SU-DHL-6 (cell line): ENCODE measurements at regions not wholly inside any gene's neighbourhood (a gene's known extent, or its start where the extent isn't known, plus 50 kb on each side); places are given as distances from the start of the nearest gene placed in this dataset.

Source experiments
- H2AFZ ChIP-seq: fragments of 200-600 bp; sonication (generic); 2 replicates; pipeline ENCODE4 v1.6.1; 2014; ENCODE audit warnings: low read depth, mild to moderate bottlenecking, moderate library complexity, mixed read lengths, antibody characterized with exemption, low read length; ENCODE audit not compliant: severe bottlenecking
- H3F3A ChIP-seq: fragments of 200-600 bp; shearing (Covaris generic); 2 replicates; pipeline ENCODE4 v1.6.0; 2016; ENCODE audit warnings: antibody characterized with exemption, mild to moderate bottlenecking; ENCODE audit not compliant: insufficient read depth
- H3K27ac ChIP-seq: fragments of 200-600 bp; sonication (generic); 2 replicates; pipeline ENCODE4 v1.5.1; 2016; ENCODE audit warnings: low read depth, mild to moderate bottlenecking, low read length, moderate library complexity, mixed read lengths
- H3K27me3 ChIP-seq: fragments of 200-600 bp; sonication (generic), shearing (Covaris generic); 2 replicates; pipeline ENCODE4 v1.6.0; 2014; ENCODE audit warnings: mild to moderate bottlenecking, low read length
- H3K36me3 ChIP-seq: fragments of 200-600 bp; sonication (generic); 2 replicates; pipeline ENCODE4 v1.6.1; 2014; ENCODE audit warnings: mild to moderate bottlenecking, low read length, mixed read lengths
- H3K4me2 ChIP-seq: fragments of 300-600, 200-600 bp; shearing (Covaris generic), sonication (generic); 2 replicates; pipeline ENCODE4 v1.6.0; 2014; ENCODE audit warnings: low read length, low read depth, mild to moderate bottlenecking; ENCODE audit not compliant: poor library complexity, severe bottlenecking
- H3K4me3 ChIP-seq: fragments of 200-600 bp; sonication (generic); 2 replicates; pipeline ENCODE4 v1.5.1; 2014; ENCODE audit warnings: antibody characterized with exemption, low read length, mild to moderate bottlenecking, mixed read lengths; ENCODE audit not compliant: insufficient read depth, poor library complexity, severe bottlenecking
- H3K79me2 ChIP-seq: fragments of 200-600 bp; sonication (generic); 2 replicates; pipeline ENCODE4 v1.6.1; 2014; ENCODE audit warnings: mild to moderate bottlenecking, low read length, moderate library complexity; ENCODE audit not compliant: insufficient read depth
- H3K9ac ChIP-seq: fragments of 200-600 bp; sonication (generic); 2 replicates; pipeline ENCODE4 v1.7.0; 2014; ENCODE audit warnings: mild to moderate bottlenecking, low read length
- H3K9me2 ChIP-seq: fragments of 200-600 bp; sonication (generic); replicated peaks from 2 replicates; pipeline ENCODE4 v1.6.1; 2014; ENCODE audit warnings: low read length; ENCODE audit not compliant: insufficient read depth
- H3K9me3 ChIP-seq: fragments of 200-600 bp; sonication (generic); 2 replicates; pipeline ENCODE4 v1.6.1; 2014; ENCODE audit warnings: low read length, mixed read lengths; ENCODE audit not compliant: insufficient read depth
- H4K20me1 ChIP-seq: fragments of 200-600 bp; sonication (generic); 2 replicates; pipeline ENCODE4 v1.6.1; 2014; ENCODE audit warnings: low read depth, mild to moderate bottlenecking, antibody characterized with exemption, low read length, moderate library complexity, mixed read lengths
- CTCF ChIP-seq: fragments of 200-600 bp; sonication (generic); IDR thresholded peaks from one replicate; pipeline ENCODE4 v1.5.1; 2017; ENCODE audit warnings: antibody characterized with exemption, mild to moderate bottlenecking, low read length, moderate library complexity; ENCODE audit not compliant: insufficient read depth, poor library complexity, severe bottlenecking
- EZH2phosphoT487 ChIP-seq: fragments of 200-600 bp; sonication (generic), shearing (Covaris generic); conservative IDR thresholded peaks from 2 replicates; pipeline ENCODE4 v1.6.1; 2018; ENCODE audit warnings: mild to moderate bottlenecking, antibody characterized with exemption, low read length, moderate library complexity, mixed read lengths

GRCh38 chr4:164621886-164622521 lies 131.9 kb upstream of the SMIM31 start:
- H3K4me2 ChIP-seq = no peak overlapping the region
- no peaks in the 10 kb centered on the region for H3K79me2 ChIP-seq
- no peak for TF ChIP-seq CTCF
- no peak for TF ChIP-seq EZH2phosphoT487
- H3K9me2 ChIP-seq = no peaks in the 10 kb centered on the region
- H3K27me3 ChIP-seq = no peaks in the 10 kb centered on the region
- no peak overlapping the region for H3K27ac ChIP-seq
- no peaks in the 10 kb centered on the region for H4K20me1 ChIP-seq
- H3K4me3 ChIP-seq = no peak overlapping the region
- no peaks in the 10 kb centered on the region for H3K36me3 ChIP-seq
- H3K9ac ChIP-seq = no peak overlapping the region
- no peaks in the 10 kb centered on the region for H3K9me3 ChIP-seq
- no peaks in the 10 kb centered on the region for H3F3A ChIP-seq
- H2AFZ ChIP-seq = no peak overlapping the region

- Histone ChIP-seq H3K9ac (no peak overlapping the region), H3K27me3 (no peaks in the 10 kb centered on the region), H3K9me2 (no peaks in the 10 kb centered on the region), H3F3A (no peaks in the 10 kb centered on the region), H3K9me3 (no peaks in the 10 kb centered on the region), H3K27ac (no peak overlapping the region), H3K36me3 (no peaks in the 10 kb centered on the region), H4K20me1 (no peaks in the 10 kb centered on the region), H2AFZ (no peak overlapping the region), H3K4me2 (no peak overlapping the region), H3K4me3 (no peak overlapping the region), H3K79me2 (no peaks in the 10 kb centered on the region)
- TF ChIP-seq EZH2phosphoT487 = no peak
- TF ChIP-seq CTCF = no peak
These were observed 130.8 kb upstream of the SMIM31 start for GRCh38 chr4:164623099-164623498.

GRCh38 chr4:164639001-164639400 lies 114.9 kb upstream of the SMIM31 start:
- TF ChIP-seq CTCF (no peak), EZH2phosphoT487 (no peak)
- Histone ChIP-seq H3F3A (no peaks in the 10 kb centered on the region), H4K20me1 (no peaks in the 10 kb centered on the region), H3K79me2 (no peaks in the 10 kb centered on the region), H3K9me3 (no peaks in the 10 kb centered on the region), H3K36me3 (no peaks in the 10 kb centered on the region), H3K4me3 (no peak overlapping the region), H3K4me2 (no peak overlapping the region), H3K27ac (no peak overlapping the region), H3K9ac (no peak overlapping the region), H3K27me3 (no peaks in the 10 kb centered on the region), H3K9me2 (no peaks in the 10 kb centered on the region), H2AFZ (no peak overlapping the region)
